SU-DHL-6 (cell line): ENCODE measurements at regions not wholly inside any gene's neighbourhood (a gene's known extent, or its start where the extent isn't known, plus 50 kb on each side); places are given as distances from the start of the nearest gene placed in this dataset.

Experiments
- H2AFZ ChIP-seq: fragments of 200-600 bp; sonication (generic); 2 replicates; pipeline ENCODE4 v1.6.1; 2014; ENCODE audit warnings: low read depth, mild to moderate bottlenecking, moderate library complexity, mixed read lengths, antibody characterized with exemption, low read length; ENCODE audit not compliant: severe bottlenecking
- H3F3A ChIP-seq: fragments of 200-600 bp; shearing (Covaris generic); 2 replicates; pipeline ENCODE4 v1.6.0; 2016; ENCODE audit warnings: antibody characterized with exemption, mild to moderate bottlenecking; ENCODE audit not compliant: insufficient read depth
- H3K27ac ChIP-seq: fragments of 200-600 bp; sonication (generic); 2 replicates; pipeline ENCODE4 v1.5.1; 2016; ENCODE audit warnings: low read depth, mild to moderate bottlenecking, low read length, moderate library complexity, mixed read lengths
- H3K27me3 ChIP-seq: fragments of 200-600 bp; sonication (generic), shearing (Covaris generic); 2 replicates; pipeline ENCODE4 v1.6.0; 2014; ENCODE audit warnings: mild to moderate bottlenecking, low read length
- H3K36me3 ChIP-seq: fragments of 200-600 bp; sonication (generic); 2 replicates; pipeline ENCODE4 v1.6.1; 2014; ENCODE audit warnings: mild to moderate bottlenecking, low read length, mixed read lengths
- H3K4me2 ChIP-seq: fragments of 300-600, 200-600 bp; shearing (Covaris generic), sonication (generic); 2 replicates; pipeline ENCODE4 v1.6.0; 2014; ENCODE audit warnings: low read length, low read depth, mild to moderate bottlenecking; ENCODE audit not compliant: poor library complexity, severe bottlenecking
- H3K4me3 ChIP-seq: fragments of 200-600 bp; sonication (generic); 2 replicates; pipeline ENCODE4 v1.5.1; 2014; ENCODE audit warnings: antibody characterized with exemption, low read length, mild to moderate bottlenecking, mixed read lengths; ENCODE audit not compliant: insufficient read depth, poor library complexity, severe bottlenecking
- H3K79me2 ChIP-seq: fragments of 200-600 bp; sonication (generic); 2 replicates; pipeline ENCODE4 v1.6.1; 2014; ENCODE audit warnings: mild to moderate bottlenecking, low read length, moderate library complexity; ENCODE audit not compliant: insufficient read depth
- H3K9ac ChIP-seq: fragments of 200-600 bp; sonication (generic); 2 replicates; pipeline ENCODE4 v1.7.0; 2014; ENCODE audit warnings: mild to moderate bottlenecking, low read length
- H3K9me2 ChIP-seq: fragments of 200-600 bp; sonication (generic); replicated peaks from 2 replicates; pipeline ENCODE4 v1.6.1; 2014; ENCODE audit warnings: low read length; ENCODE audit not compliant: insufficient read depth
- H3K9me3 ChIP-seq: fragments of 200-600 bp; sonication (generic); 2 replicates; pipeline ENCODE4 v1.6.1; 2014; ENCODE audit warnings: low read length, mixed read lengths; ENCODE audit not compliant: insufficient read depth
- H4K20me1 ChIP-seq: fragments of 200-600 bp; sonication (generic); 2 replicates; pipeline ENCODE4 v1.6.1; 2014; ENCODE audit warnings: low read depth, mild to moderate bottlenecking, antibody characterized with exemption, low read length, moderate library complexity, mixed read lengths
- EZH2phosphoT487 ChIP-seq: fragments of 200-600 bp; sonication (generic), shearing (Covaris generic); conservative IDR thresholded peaks from 2 replicates; pipeline ENCODE4 v1.6.1; 2018; ENCODE audit warnings: mild to moderate bottlenecking, antibody characterized with exemption, low read length, moderate library complexity, mixed read lengths
- TF ChIP-seq, protein P1 (sequence below): fragments of 200-600 bp; sonication (generic); IDR thresholded peaks from one replicate; pipeline ENCODE4 v1.5.1; 2017; ENCODE audit warnings: antibody characterized with exemption, mild to moderate bottlenecking, low read length, moderate library complexity; ENCODE audit not compliant: insufficient read depth, poor library complexity, severe bottlenecking

DNA sequence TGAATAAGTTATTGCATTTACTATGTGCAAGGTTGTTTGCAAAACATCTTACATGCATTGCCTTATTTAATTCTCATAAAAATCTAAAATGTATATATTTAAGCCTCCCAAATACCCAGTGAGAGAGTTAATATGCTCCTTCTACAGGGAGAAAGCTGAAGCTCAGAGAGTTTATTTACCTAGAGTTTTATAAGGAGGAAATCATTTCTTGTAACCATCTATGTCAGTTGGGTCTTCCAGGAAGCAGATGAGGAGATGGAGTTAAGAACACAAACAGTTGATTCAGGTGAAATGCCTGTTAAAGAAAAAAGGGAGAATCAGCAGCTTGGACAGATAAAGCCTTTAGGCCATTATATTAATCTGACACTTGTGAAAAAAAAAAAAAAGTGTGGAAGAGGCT, 62.6 kb upstream of the DHX40 start:
- no peaks in the 10 kb centered on the region for H3K79me2 ChIP-seq
- H3K9ac ChIP-seq: no peak overlapping the region
- no peaks in the 10 kb centered on the region for H4K20me1 ChIP-seq
- no peak overlapping the region for H3K4me3 ChIP-seq
- TF ChIP-seq, protein P1, sequence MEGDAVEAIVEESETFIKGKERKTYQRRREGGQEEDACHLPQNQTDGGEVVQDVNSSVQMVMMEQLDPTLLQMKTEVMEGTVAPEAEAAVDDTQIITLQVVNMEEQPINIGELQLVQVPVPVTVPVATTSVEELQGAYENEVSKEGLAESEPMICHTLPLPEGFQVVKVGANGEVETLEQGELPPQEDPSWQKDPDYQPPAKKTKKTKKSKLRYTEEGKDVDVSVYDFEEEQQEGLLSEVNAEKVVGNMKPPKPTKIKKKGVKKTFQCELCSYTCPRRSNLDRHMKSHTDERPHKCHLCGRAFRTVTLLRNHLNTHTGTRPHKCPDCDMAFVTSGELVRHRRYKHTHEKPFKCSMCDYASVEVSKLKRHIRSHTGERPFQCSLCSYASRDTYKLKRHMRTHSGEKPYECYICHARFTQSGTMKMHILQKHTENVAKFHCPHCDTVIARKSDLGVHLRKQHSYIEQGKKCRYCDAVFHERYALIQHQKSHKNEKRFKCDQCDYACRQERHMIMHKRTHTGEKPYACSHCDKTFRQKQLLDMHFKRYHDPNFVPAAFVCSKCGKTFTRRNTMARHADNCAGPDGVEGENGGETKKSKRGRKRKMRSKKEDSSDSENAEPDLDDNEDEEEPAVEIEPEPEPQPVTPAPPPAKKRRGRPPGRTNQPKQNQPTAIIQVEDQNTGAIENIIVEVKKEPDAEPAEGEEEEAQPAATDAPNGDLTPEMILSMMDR: no peak
- TF ChIP-seq EZH2phosphoT487: no peak
- no peaks in the 10 kb centered on the region for H3K36me3 ChIP-seq
- H3K27me3 ChIP-seq: no peaks in the 10 kb centered on the region
- H3K9me3 ChIP-seq: no peaks in the 10 kb centered on the region
- H3K27ac ChIP-seq: no peak overlapping the region
- H3K9me2 ChIP-seq: no peaks in the 10 kb centered on the region
- no peaks in the 10 kb centered on the region for H3F3A ChIP-seq
- no peak overlapping the region for H3K4me2 ChIP-seq
- no peak overlapping the region for H2AFZ ChIP-seq

DNA sequence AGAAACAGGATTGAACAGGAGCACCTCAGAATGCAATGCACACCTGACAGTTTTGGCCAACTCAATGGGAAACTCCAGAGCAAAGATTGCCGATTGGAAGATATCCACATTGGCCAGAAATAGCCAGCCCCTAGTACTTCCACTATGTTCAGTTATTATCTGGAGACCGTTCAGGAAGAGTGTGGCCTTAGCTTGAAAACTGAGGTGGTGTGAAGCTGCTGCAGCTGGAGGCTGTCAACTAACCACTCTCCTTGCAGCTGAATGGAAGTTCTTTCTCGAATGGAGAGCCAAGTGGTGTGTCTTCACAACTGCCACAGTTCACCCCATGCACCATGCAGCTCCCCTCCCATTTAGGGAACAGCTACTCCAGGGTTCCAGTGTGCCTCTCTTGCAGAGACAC, 61.9 kb upstream of the DHX40 start:
- no peak overlapping the region for H3K27ac ChIP-seq
- H3K4me3 ChIP-seq: no peak overlapping the region
- no peak overlapping the region for H3K9ac ChIP-seq
- H3K27me3 ChIP-seq: no peaks in the 10 kb centered on the region
- no peaks in the 10 kb centered on the region for H4K20me1 ChIP-seq
- H3K36me3 ChIP-seq: no peaks in the 10 kb centered on the region
- H3K4me2 ChIP-seq: no peak overlapping the region
- H2AFZ ChIP-seq: no peak overlapping the region
- H3K9me2 ChIP-seq: no peaks in the 10 kb centered on the region
- no peaks in the 10 kb centered on the region for H3K9me3 ChIP-seq
- no peaks in the 10 kb centered on the region for H3F3A ChIP-seq
- H3K79me2 ChIP-seq: no peaks in the 10 kb centered on the region
- no peak for TF ChIP-seq EZH2phosphoT487
- TF ChIP-seq, protein P1: no peak

DNA sequence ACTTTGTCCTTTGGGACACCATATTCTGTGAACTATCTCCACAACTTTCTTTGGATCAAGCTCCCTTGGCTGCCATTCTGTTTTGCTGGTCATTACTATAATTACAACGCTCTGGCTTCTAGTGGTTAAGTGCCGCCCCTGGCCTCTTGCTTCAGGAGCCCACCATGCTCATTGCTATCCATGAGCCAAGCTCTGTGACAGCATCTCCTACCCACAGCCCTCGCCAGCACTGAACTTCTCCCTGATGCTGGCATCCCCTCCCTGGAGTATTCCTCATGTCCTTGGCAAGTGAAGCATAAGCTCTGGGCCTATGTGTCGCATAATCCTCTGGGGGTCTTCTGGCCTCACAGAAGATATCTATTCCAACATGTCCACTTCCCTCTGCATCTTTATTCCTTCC, 60.6 kb upstream of the DHX40 start:
- Histone ChIP-seq H3K9me2 (no peaks in the 10 kb centered on the region), H3K79me2 (no peaks in the 10 kb centered on the region), H4K20me1 (no peaks in the 10 kb centered on the region), H3F3A (no peaks in the 10 kb centered on the region), H3K4me2 (no peak overlapping the region), H3K4me3 (no peak overlapping the region), H3K9ac (no peak overlapping the region), H3K9me3 (no peaks in the 10 kb centered on the region), H3K27ac (no peak overlapping the region), H2AFZ (no peak overlapping the region), H3K27me3 (no peaks in the 10 kb centered on the region), H3K36me3 (no peaks in the 10 kb centered on the region)
- no peak for TF ChIP-seq EZH2phosphoT487
- TF ChIP-seq, protein P1: no peak
